ENCODE measurements at regions not wholly inside any gene's neighbourhood (a gene's known extent, or its start where the extent isn't known, plus 50 kb on each side); places are given as distances from the start of the nearest gene placed in this dataset.

DNA sequence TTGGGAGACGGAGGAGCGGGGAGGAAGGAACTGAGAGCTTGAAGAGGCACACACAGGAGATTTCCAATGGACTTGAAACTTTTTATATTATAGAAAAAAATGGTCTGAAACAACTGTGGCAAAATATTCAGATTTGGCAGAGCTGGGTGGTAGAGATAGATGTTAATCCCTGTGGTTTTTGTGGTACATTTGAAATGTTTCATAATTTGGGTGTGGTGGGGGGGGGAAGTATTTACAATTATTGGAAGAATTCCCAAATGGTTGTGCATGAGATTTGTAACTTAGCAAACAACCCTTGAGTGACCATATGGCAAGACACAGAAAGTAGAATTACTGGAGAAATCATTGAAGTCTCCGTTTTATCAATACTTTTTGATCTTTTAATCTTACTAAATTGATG is 588.8 kb upstream of the PSMD7 start:
- no peak overlapping the region for H3K27ac ChIP-seq
- TF ChIP-seq POLR2A (IDR thresholded peaks at IDR 0.05) (no peak), CTCF (IDR thresholded peaks at IDR 0.05) (no peak)
- DNase-seq (no peak), ATAC-seq (no peak)
- peaks cover 0 to 8% (median 0%) of the 10 kb centered on the region in 12 donors for H3K9me3 ChIP-seq
- H3K27me3 ChIP-seq, result no peaks in the 10 kb centered on the region
- no peaks in the 10 kb centered on the region for H3K36me3 ChIP-seq
- H3K4me1 ChIP-seq, result no peaks in the 10 kb centered on the region
- 91 to 96% (median 94%) methylated on average over 3 of the region's 3 CpGs for WGBS, 4 donors
- no peak overlapping the region for H3K4me3 ChIP-seq
- intact Hi-C loops (cut with DNase I), result no loop called here

DNA sequence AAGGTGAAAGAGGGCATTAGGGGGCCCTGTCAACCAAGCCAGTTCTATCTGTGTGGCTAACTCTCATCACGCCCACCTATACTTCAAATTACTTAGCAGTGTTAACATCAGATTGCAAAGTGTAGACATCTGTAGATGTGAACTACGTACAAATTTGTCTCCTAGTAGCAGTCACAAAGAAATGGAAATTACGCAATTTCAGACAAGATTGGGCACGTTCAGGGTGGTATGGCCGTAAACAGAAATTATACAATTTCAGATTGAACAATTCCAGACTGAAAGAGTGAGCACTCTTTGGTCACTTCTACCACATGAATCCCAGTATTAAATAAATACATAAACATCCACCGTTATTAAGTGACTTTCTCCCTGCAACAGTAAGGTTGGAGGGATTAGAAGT is 592.7 kb upstream of the PSMD7 start:
- TF ChIP-seq POLR2A (IDR thresholded peaks at IDR 0.05), result no peak
- no peak for TF ChIP-seq CTCF (IDR thresholded peaks at IDR 0.05)
- no peak for DNase-seq

GRCh38 chr16:73697336-73697735 is 599.3 kb upstream of the PSMD7 start:
- TF ChIP-seq CTCF (IDR thresholded peaks at IDR 0.05), result no peak
- no peak for TF ChIP-seq POLR2A (IDR thresholded peaks at IDR 0.05)
- DNase-seq (no peak), ATAC-seq (no peak)

More for the DNA sequence above, 592.7 kb upstream of the PSMD7 start:
- H3K9me3 ChIP-seq, result peaks cover 0 to 8% (median 0%) of the 10 kb centered on the region in 12 donors
- no peak overlapping the region for H3K27ac ChIP-seq
- intact Hi-C loops (cut with DNase I), result no loop called here
- no peaks in the 10 kb centered on the region for H3K36me3 ChIP-seq
- whole genome bisulfite sequencing, 4 donors, result 91 to 96% (median 93%) methylated on average over 6 of the region's 6 CpGs
- no peak for ATAC-seq
- H3K4me1 ChIP-seq, result no peaks in the 10 kb centered on the region
- no peaks in the 10 kb centered on the region for H3K27me3 ChIP-seq
- H3K4me3 ChIP-seq, result no peak overlapping the region

DNA sequence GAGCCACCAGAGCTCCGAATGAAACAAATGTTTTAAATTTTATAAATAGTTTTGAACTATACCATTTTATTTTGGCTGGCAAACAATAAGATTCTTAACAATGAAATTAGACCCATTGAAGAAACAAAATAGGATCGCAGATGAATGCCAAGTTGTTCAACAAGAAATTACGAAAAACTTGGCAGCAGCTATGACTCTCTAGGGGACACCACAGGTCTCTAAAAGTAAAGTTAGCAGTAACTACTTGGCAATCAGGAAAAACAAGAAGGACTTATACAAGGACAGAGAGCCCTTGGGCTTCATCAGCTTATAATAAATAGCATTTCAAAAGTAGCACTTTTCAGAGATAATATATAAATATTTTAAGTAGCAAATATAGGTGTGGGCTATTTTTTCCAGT is 603.8 kb upstream of the PSMD7 start:
- intact Hi-C loops (cut with DNase I), result no loop called here
- ATAC-seq (no peak), DNase-seq (no peak)
- no peaks in the 10 kb centered on the region for H3K36me3 ChIP-seq
- no peak overlapping the region for H3K27ac ChIP-seq
- 44 to 59% (median 51%) methylated on average over 3 of the region's 3 CpGs for WGBS, 4 donors
- no peaks in the 10 kb centered on the region for H3K27me3 ChIP-seq
- no peak overlapping the region for H3K4me3 ChIP-seq
- TF ChIP-seq POLR2A (IDR thresholded peaks at IDR 0.05) (no peak), CTCF (IDR thresholded peaks at IDR 0.05) (no peak)
- H3K9me3 ChIP-seq, result peaks cover 0 to 4% (median 0%) of the 10 kb centered on the region in 12 donors
- H3K4me1 ChIP-seq, result peaks cover 0 to 3% (median 0%) of the 10 kb centered on the region in 12 donors

More at GRCh38 chr16:73697336-73697735, 599.3 kb upstream of the PSMD7 start:
- no peaks in the 10 kb centered on the region for H3K36me3 ChIP-seq
- H3K4me3 ChIP-seq, result no peak overlapping the region
- H3K4me1 ChIP-seq, result peaks cover 0 to 3% (median 0%) of the 10 kb centered on the region in 12 donors
- intact Hi-C loops (cut with DNase I), result no loop called here
- H3K27ac ChIP-seq, result no peak overlapping the region
- H3K9me3 ChIP-seq, result no peaks in the 10 kb centered on the region
- H3K27me3 ChIP-seq, result no peaks in the 10 kb centered on the region
